Ishikawa (cell line): ENCODE measurements at regions not wholly inside any gene's neighbourhood (a gene's known extent, or its start where the extent isn't known, plus 50 kb on each side); places are given as distances from the start of the nearest gene placed in this dataset.

ENCODE experiments used
- CEBPB ChIP-seq: IDR thresholded peaks from 2 replicates; pipeline ENCODE4 v1.6.1; 2012
- CREB1 ChIP-seq: IDR thresholded peaks from 2 replicates; pipeline ENCODE4 v1.6.1; 2012; ENCODE audit warnings: low read depth
- EGR1 ChIP-seq: IDR thresholded peaks from 2 replicates; pipeline ENCODE4 v1.6.1; 2012
- EP300 ChIP-seq: IDR thresholded peaks from 2 replicates; pipeline ENCODE4 v1.6.1; 2012; ENCODE audit warnings: borderline replicate concordance
- FOXM1 ChIP-seq: IDR thresholded peaks from 2 replicates; pipeline ENCODE4 v1.6.1; 2012; ENCODE audit warnings: low read depth, borderline replicate concordance
- MAX ChIP-seq: IDR thresholded peaks from 2 replicates; pipeline ENCODE4 v1.6.1; 2012
- NFIC ChIP-seq: IDR thresholded peaks from 2 replicates; pipeline ENCODE4 v1.6.1; 2012
- RAD21 ChIP-seq: IDR thresholded peaks from 2 replicates; pipeline ENCODE4 v1.6.1; 2012; ENCODE audit warnings: low read depth
- REST ChIP-seq: IDR thresholded peaks from 2 replicates; pipeline ENCODE4 v1.6.1; 2012; ENCODE audit warnings: low read depth, mild to moderate bottlenecking
- TAF1 ChIP-seq: IDR thresholded peaks from 2 replicates; pipeline ENCODE4 v1.6.1; 2012; ENCODE audit warnings: low read depth, mild to moderate bottlenecking
- TCF12 ChIP-seq: IDR thresholded peaks from 2 replicates; pipeline ENCODE4 v1.6.1; 2012; ENCODE audit warnings: low read depth
- TEAD4 ChIP-seq: IDR thresholded peaks from 2 replicates; pipeline ENCODE4 v1.6.1; 2012
- USF1 ChIP-seq: IDR thresholded peaks from 2 replicates; pipeline ENCODE4 v1.6.1; 2012
- YY1 ChIP-seq: IDR thresholded peaks from 2 replicates; pipeline ENCODE4 v1.6.1; 2012; ENCODE audit warnings: low read depth
- ZBTB7A ChIP-seq: IDR thresholded peaks from 2 replicates; pipeline ENCODE4 v1.6.1; 2012; ENCODE audit warnings: low read depth

- TF ChIP-seq RAD21 (no peak), MAX (no peak), EP300 (no peak), ZBTB7A (no peak), TAF1 (no peak), CREB1 (no peak), REST (no peak), YY1 (no peak), TCF12 (no peak), FOXM1 (no peak), EGR1 (no peak), TEAD4 (no peak), USF1 (no peak), NFIC (no peak), CEBPB (no peak)
Measured at GRCh38 chr20:50315586-50316551, 125.2 kb downstream of the CEBPB start.

- no peak for TF ChIP-seq ZBTB7A
- no peak for TF ChIP-seq TCF12
- no peak for TF ChIP-seq CEBPB
- TF ChIP-seq EP300 = no peak
- no peak for TF ChIP-seq YY1
- no peak for TF ChIP-seq EGR1
- no peak for TF ChIP-seq FOXM1
- no peak for TF ChIP-seq TAF1
- TF ChIP-seq RAD21 = no peak
- no peak for TF ChIP-seq TEAD4
- no peak for TF ChIP-seq NFIC
- no peak for TF ChIP-seq REST
- TF ChIP-seq USF1 = no peak
- TF ChIP-seq MAX = no peak
Measured at GRCh38 chr20:50317116-50317515, 126.5 kb downstream of the CEBPB start.

GRCh38 chr20:50317609-50318008 lies 127.0 kb downstream of the CEBPB start:
- TF ChIP-seq CREB1 = no peak
- TF ChIP-seq CEBPB = no peak
- no peak for TF ChIP-seq RAD21
- no peak for TF ChIP-seq TCF12
- TF ChIP-seq YY1 = no peak
- no peak for TF ChIP-seq TAF1
- TF ChIP-seq REST = no peak
- no peak for TF ChIP-seq ZBTB7A
- TF ChIP-seq NFIC = no peak
- no peak for TF ChIP-seq EGR1
- TF ChIP-seq USF1 = no peak
